A673 (cell line): ENCODE measurements at regions not wholly inside any gene's neighbourhood (a gene's known extent, or its start where the extent isn't known, plus 50 kb on each side); places are given as distances from the start of the nearest gene placed in this dataset.

Experiments
- EZH2 ChIP-seq: fragments of 200-600 bp; sonication (generic); IDR thresholded peaks from 2 replicates; pipeline ENCODE4 v1.6.1; 2017; ENCODE audit warnings: borderline replicate concordance, low read depth, mild to moderate bottlenecking, mixed read lengths, antibody characterized with exemption, low read length; ENCODE audit not compliant: poor library complexity, severe bottlenecking
- TF ChIP-seq, protein P1 (sequence below): fragments of 300-800, 200-600 bp; sonication (generic); conservative IDR thresholded peaks from 2 replicates; pipeline ENCODE4 v1.5.1; 2017; ENCODE audit warnings: low read depth, mild to moderate bottlenecking, antibody characterized with exemption, low read length, moderate library complexity, mixed read lengths

- TF ChIP-seq, protein P1, sequence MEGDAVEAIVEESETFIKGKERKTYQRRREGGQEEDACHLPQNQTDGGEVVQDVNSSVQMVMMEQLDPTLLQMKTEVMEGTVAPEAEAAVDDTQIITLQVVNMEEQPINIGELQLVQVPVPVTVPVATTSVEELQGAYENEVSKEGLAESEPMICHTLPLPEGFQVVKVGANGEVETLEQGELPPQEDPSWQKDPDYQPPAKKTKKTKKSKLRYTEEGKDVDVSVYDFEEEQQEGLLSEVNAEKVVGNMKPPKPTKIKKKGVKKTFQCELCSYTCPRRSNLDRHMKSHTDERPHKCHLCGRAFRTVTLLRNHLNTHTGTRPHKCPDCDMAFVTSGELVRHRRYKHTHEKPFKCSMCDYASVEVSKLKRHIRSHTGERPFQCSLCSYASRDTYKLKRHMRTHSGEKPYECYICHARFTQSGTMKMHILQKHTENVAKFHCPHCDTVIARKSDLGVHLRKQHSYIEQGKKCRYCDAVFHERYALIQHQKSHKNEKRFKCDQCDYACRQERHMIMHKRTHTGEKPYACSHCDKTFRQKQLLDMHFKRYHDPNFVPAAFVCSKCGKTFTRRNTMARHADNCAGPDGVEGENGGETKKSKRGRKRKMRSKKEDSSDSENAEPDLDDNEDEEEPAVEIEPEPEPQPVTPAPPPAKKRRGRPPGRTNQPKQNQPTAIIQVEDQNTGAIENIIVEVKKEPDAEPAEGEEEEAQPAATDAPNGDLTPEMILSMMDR, result no peak
- no peak for TF ChIP-seq EZH2
Observed at GRCh38 chr5:116779846-116780245, 205.2 kb upstream of the SEMA6A start.
